Cerebellar cortex (tissue), 1 donor: ENCODE measurements at regions not wholly inside any gene's neighbourhood (a gene's known extent, or its start where the extent isn't known, plus 50 kb on each side); places are given as distances from the start of the nearest gene placed in this dataset.
"Not testable (repeated sequence)": the region's sequence is repeated elsewhere in the genome, so short reads cannot be mapped to it uniquely, and the experiment has no call there.

ENCODE experiments used
- DNase-seq: peaks from one replicate; pipeline ENCODE4 v3.0.0-alpha.2; 2015; ENCODE audit warnings: low spot score

DNA sequence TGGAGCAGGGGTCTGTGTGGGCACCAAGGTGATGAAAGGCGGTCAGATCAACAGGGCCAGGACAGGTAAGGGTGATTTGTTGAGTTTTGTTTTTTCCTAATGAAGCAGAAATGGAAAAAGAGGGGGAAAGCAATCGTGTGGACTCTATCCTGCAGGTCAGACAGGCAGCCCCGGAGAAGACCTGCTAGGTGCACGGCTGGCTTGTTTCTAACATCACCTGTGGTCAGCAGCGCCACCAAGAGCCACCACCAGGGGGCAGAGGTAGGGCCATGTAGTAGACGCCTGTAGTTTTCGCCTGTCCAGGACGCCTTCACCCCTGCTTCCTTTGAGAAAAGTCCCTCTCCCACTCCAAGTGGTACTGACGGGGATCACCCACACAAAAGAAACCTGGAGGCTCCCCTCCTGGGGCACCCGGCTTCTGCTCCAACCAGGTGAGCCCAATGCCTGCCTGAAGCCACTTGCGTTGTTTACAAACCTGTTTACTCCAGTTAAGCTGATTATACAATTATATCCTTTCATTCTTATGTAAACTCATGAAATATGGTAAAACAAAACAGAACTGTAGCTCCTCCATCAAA, 54.2 kb upstream of the SEC14L1 start:
- peak; percentile 94 for DNase-seq

DNA sequence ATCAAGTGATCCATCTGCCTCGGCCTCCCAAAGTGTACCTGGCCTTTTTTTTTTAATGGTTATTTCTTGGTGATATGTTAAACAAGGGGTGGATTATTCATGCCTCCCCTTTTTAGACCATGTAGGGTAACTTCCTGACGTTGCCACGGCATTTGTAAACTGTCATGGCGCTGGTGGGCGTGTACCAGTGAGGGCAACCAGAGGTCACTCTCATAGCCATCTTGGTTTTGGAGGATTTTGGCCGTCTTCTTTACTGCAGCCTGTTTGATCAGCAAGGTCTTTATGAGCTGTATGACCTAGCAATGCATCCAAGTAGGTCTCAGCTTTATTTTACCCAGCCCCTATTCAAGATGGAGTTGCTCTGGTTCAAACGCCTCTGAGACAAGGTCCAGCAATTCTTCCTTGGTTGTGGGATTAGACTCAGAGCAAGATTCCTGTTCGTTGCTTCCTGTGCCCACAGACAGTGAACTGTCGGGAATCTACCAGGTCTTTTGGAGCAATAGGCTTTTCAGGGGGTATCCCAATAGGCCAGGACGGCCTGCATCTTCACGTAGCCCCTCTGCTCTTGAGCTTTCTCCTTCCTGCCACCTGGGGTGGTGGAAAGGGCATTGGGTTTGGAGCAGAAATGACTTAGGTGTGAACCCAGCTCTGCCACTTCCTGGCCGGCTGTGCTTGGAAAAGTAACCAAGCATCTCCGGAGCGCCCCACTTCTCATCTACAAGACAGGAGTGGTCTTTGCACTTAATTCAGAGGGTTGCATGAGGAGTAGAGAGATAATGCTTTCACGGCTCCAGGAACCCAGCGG, 52.9 kb upstream of the SEC14L1 start:
- DNase-seq, result no peak

DNA sequence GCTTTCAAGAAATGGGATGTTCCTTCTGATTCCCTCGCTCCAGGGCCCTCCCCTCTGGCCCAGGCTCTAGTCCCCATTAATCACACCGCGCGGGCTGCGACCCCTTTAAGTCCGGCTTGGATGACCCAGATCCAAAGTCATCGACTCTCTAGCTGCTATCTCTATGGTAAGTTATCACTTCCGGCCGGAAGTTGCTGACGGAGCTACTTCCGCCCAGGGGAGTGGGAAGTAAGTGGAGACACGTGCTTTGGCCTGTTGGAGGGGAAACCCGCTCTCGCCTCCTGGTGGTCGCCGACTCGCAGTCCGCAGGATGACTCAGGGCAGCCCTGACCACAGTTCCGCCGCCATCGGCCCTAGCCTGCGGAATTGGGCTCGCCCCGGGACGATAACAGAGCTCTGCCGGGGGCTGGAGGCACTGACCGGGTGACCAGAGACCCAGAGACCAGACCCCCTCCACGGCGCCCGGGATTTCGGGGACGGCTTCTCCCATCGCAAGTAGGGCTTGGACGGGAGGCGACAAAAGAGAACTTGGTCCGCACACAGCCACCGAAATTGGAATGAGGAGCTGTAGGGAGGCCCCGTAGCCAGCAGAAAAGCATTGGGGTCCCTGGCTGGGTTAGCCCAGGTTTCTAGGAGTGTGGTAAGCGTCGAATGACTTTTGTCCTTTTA, 52.2 kb upstream of the SEC14L1 start:
- DNase-seq, result peak; percentile 99

DNA sequence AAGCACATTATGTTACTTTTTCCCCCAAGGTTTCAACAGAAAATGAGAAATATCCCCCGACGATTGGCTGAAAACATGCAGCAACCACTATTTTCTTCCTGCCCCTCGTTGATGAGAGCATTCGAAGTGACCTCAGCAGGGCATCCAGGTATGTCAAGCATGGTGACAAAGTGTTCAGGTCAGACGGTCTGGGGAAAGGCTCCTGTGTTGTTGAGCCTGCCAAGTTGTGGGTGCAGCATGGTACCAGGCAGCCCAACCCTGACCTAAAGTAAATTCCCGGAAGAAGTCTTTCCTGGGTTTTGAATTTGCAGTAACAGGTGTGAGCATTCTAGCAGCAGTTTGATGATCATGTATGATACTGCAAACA, 51.7 kb upstream of the SEC14L1 start:
- DNase-seq, result no peak

DNA sequence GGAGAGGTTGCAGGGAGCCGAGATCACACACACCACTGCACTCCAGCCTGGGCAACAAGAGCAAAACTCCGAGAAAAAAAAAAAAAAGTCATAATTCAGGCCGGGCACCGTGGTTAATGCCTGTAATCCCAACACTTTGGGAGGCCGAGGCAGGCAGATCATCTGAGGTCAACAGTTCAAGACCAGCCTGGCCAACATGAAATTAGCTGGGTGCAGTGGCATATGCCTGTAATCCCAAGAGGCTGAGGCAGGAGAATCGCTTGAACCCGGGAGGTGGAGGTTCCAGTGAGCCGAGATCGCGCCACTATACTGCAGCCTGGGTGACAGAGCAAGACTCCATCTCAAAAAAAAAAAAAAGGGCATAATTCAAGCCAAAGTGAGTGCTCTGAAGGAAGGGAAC, 50.8 kb upstream of the SEC14L1 start:
- not testable (repeated sequence) for DNase-seq

DNA sequence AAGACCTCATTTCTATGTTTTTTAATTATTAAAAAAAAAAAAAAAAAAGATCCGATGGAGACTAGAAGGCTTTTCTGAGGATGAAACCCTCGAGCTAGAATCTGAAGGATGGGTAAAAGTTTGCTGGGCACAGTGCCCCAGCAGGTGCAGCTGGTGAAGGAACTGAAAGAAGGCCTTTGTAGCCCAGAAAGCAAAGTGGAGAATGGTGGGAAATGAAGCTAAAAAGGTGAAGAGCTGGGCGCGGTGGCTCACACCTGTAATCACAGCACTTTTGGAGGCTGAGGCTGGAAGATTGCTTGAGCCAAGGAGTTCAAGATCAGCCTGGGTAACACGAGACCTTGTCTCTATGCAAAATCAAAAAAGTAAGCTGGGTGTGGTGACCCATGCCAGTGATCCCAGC, 50.3 kb upstream of the SEC14L1 start:
- no peak for DNase-seq
